ENCODE measurements at regions not wholly inside any gene's neighbourhood (a gene's known extent, or its start where the extent isn't known, plus 50 kb on each side); places are given as distances from the start of the nearest gene placed in this dataset.

GRCh38 chr12:115000038-115000437, 316.1 kb upstream of the TBX3 start:
- Histone ChIP-seq H4K20me1 (ENCODE audit: insufficient read depth) (no peaks in the 10 kb centered on the region), H3K9ac (ENCODE audit: low read length) (no peak overlapping the region), H3K36me3 (ENCODE audit: control insufficient read depth in 1 of 2, insufficient read depth in 2 of 2, low read length in 2 of 2) (no peaks in the 10 kb centered on the region), H3K4me2 (ENCODE audit: low read length) (peak overlapping the region; percentile 34; the same call in 1 of the 2 replicates), H3K4me3 (replicated peaks in 1 of 2; ENCODE audit: low read depth in 1 of 2, low read length in 2 of 2) (no peak overlapping the region), H3K4me1 (ENCODE audit: control insufficient read depth in 1 of 2, insufficient read depth in 2 of 2, low read length in 2 of 2) (peaks cover 3 to 11% of the 10 kb centered on the region in 2 experiments; a peak in 3 of 4 replicates), H2AFZ (ENCODE audit: low read depth, low read length, poor library complexity, severe bottlenecking) (no peak overlapping the region), H3K9me3 (ENCODE audit: control insufficient read depth in 1 of 2, insufficient read depth in 1 of 2, low read depth in 1 of 2, low read length in 2 of 2) (0 out of 4 replicates have a peak, but pooled peaks cover 0 to 9% of the 10 kb centered on the region in 2 experiments), H3K27me3 (ENCODE audit: insufficient read depth, low read length) (peaks cover 7% of the 10 kb centered on the region; the same call in 1 of the 2 replicates), H3K79me2 (ENCODE audit: insufficient read depth, low read length) (no peaks in the 10 kb centered on the region), H3K27ac (ENCODE audit: low read depth, low read length) (no peak overlapping the region), H3K9me2 (ENCODE audit: insufficient read depth) (no peaks in the 10 kb centered on the region)
- intact Hi-C loops (cut with micrococcal nuclease), result no loop called here
- peak; percentile 54 for DNase-seq (ENCODE audit: low read depth, low spot score)
- POLR2A ChIA-PET, result no interaction called here
- no TSS peak for BruUV-seq (replicated peaks)
- CTCF ChIA-PET, result no interaction called here
- ATAC-seq, result peak; percentile 57
- RAD21 ChIA-PET (ENCODE audit: low non-redundant PET in 1 of 2, low total read pairs in 2 of 2, uncharacterized antibody in 2 of 2, unreplicated experiment in 2 of 2), result no interaction called here
- TF ChIP-seq ELF1 (IDR thresholded peaks at IDR 0.05; ENCODE audit: borderline replicate concordance, low read depth) (no peak), REST (IDR thresholded peaks at IDR 0.05; ENCODE audit: low read depth) (no peak), ZBTB33 (IDR thresholded peaks at IDR 0.05; ENCODE audit: extremely low read depth, insufficient replicate concordance, low read length) (no peak), EGR1 (IDR thresholded peaks at IDR 0.05; ENCODE audit: low read depth) (no peak), JUND (IDR thresholded peaks at IDR 0.05) (peak; percentile 73), ATF3 (IDR thresholded peaks at IDR 0.05) (no peak), ZNF274 (IDR thresholded peaks at IDR 0.05; ENCODE audit: low read depth, low read length) (no peak), CEBPB (IDR thresholded peaks at IDR 0.05; ENCODE audit: low read depth) (no peak), ZFX (IDR thresholded peaks at IDR 0.05) (no peak), POLR2A (IDR thresholded peaks at IDR 0.05; ENCODE audit: borderline replicate concordance, extremely low read depth, insufficient read depth, insufficient read length) (no peak), TCF7L2 (IDR thresholded peaks at IDR 0.05; ENCODE audit: borderline replicate concordance, extremely low read depth, insufficient read depth, insufficient read length) (no peak), EZH2phosphoT487 (IDR thresholded peaks at IDR 0.05; ENCODE audit: borderline replicate concordance) (no peak), SP1 (IDR thresholded peaks at IDR 0.05; ENCODE audit: low read depth) (no peak), FOSL1 (IDR thresholded peaks at IDR 0.05; ENCODE audit: low read depth) (peak; percentile 74), CTCF (IDR thresholded peaks at IDR 0.05 in 2 of 3, conservative IDR thresholded peaks at IDR 0.05 in 1 of 3; ENCODE audit: borderline replicate concordance in 1 of 3, insufficient read depth in 1 of 3, low read depth in 2 of 3, low read length in 2 of 3) (no peak), POLR2AphosphoS5 (IDR thresholded peaks at IDR 0.05; ENCODE audit: low read depth, low read length) (no peak), SRF (IDR thresholded peaks at IDR 0.05; ENCODE audit: low read depth) (peak; percentile 95), MAX (IDR thresholded peaks at IDR 0.05) (no peak), EZH2 (IDR thresholded peaks at IDR 0.05) (no peak), SIN3A (IDR thresholded peaks at IDR 0.05; ENCODE audit: low read depth) (no peak), YY1 (IDR thresholded peaks at IDR 0.05; ENCODE audit: extremely low read depth, insufficient replicate concordance, low read depth, low read length) (peak; percentile 22), CBX3 (IDR thresholded peaks at IDR 0.05; ENCODE audit: low read depth) (peak; percentile 39; the same call in 1 of the 2 replicates)

All from HCT116 (cell line).